NT2/D1 (cell line): ENCODE measurements at regions not wholly inside any gene's neighbourhood (a gene's known extent, or its start where the extent isn't known, plus 50 kb on each side); places are given as distances from the start of the nearest gene placed in this dataset.

Experiments used
- SUZ12 ChIP-seq: IDR thresholded peaks from 2 replicates; pipeline ENCODE4 v1.6.1; 2011; ENCODE audit not compliant: insufficient read length, insufficient read depth; ENCODE audit errors: extremely low read depth
- YY1 ChIP-seq: IDR thresholded peaks from 2 replicates; pipeline ENCODE4 v1.6.1; 2011; ENCODE audit not compliant: insufficient read length, insufficient read depth
- ZNF274 ChIP-seq: IDR thresholded peaks from 2 replicates; pipeline ENCODE4 v1.6.1; 2011; ENCODE audit warnings: mild to moderate bottlenecking, low read depth, low read length

DNA sequence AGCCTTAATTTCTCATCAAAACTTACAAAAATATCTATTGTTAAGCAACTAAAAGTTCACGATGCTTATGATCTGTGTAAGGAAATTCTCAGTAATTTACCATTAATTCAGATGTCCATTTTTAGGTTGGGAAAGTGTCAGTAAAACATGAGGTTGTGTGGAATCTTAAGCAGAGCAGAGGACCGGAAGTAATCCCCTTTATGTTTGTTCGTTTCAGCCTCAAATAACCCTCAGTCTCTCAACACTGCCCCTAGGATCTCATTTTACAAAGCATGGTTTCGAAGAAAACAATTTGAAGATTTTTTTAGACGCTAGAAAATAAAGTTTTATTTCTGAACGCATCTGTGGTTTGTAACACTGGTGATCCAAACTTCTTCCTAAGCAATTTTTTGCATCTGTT, 504.2 kb downstream of the MAT2B start:
- no peak for TF ChIP-seq ZNF274
- TF ChIP-seq YY1, result no peak
- TF ChIP-seq SUZ12, result no peak
